Peyer's patch (tissue), 4 donors: ENCODE measurements at regions not wholly inside any gene's neighbourhood (a gene's known extent, or its start where the extent isn't known, plus 50 kb on each side); places are given as distances from the start of the nearest gene placed in this dataset.

Experiments
- CTCF ChIP-seq, 6 experiments: fragments of 450-650 bp in 4 of 6; fragments of 200-600 bp in 2 of 6; sonication (generic) in 1 of 6; IDR thresholded peaks; one replicate each; pipeline ENCODE4 v1.5.1; 2017 to 2019; ENCODE audit warnings: antibody characterized with exemption in 6 of 6, mild to moderate bottlenecking in 3 of 6, moderate library complexity in 1 of 6
- POLR2A ChIP-seq, 2 donors: fragments of 450-650 bp; IDR thresholded peaks; one replicate each; pipeline ENCODE4 v1.5.1; 2017; ENCODE audit warnings: antibody characterized with exemption in 2 of 2, mild to moderate bottlenecking in 2 of 2, moderate library complexity in 2 of 2

- TF ChIP-seq CTCF (IDR thresholded peaks at IDR 0.05) (no peak), POLR2A (IDR thresholded peaks at IDR 0.05) (no peak)
Observed at GRCh38 chr9:96174371-96174770, 127.6 kb downstream of the HSD17B3 start.
